Embryonic facial prominence (tissue), 1 donor: ENCODE measurements at regions not wholly inside any gene's neighbourhood (a gene's known extent, or its start where the extent isn't known, plus 50 kb on each side); places are given as distances from the start of the nearest gene placed in this dataset.
"Not testable (repeated sequence)": the region's sequence is repeated elsewhere in the genome, so short reads cannot be mapped to it uniquely, and the experiment has no call there.

Experiments
- DNase-seq: peaks from one replicate; pipeline ENCODE4 v3.0.0-alpha.2; 2016; ENCODE audit errors: extremely low spot score

DNA sequence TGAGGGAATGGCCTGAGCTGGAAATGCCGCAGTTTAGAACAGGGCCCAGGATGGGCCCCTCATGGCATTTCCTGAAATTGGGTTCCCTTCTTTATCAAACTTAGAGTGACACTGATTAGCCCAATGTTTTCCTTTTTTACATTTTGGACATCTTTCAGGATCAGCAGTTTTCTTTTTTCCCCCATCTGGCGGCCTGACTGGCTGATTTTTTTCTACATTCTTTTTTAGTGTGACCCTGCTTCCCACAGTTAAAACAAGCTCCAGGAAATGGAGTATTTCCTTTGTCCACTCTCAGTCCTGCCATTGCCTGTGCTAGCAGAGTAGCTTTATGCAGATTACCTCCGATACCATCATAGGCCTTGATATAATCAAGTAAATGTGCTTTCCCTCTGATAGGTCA is 185.8 kb upstream of the IGF1 start:
- DNase-seq = not testable (repeated sequence)

DNA sequence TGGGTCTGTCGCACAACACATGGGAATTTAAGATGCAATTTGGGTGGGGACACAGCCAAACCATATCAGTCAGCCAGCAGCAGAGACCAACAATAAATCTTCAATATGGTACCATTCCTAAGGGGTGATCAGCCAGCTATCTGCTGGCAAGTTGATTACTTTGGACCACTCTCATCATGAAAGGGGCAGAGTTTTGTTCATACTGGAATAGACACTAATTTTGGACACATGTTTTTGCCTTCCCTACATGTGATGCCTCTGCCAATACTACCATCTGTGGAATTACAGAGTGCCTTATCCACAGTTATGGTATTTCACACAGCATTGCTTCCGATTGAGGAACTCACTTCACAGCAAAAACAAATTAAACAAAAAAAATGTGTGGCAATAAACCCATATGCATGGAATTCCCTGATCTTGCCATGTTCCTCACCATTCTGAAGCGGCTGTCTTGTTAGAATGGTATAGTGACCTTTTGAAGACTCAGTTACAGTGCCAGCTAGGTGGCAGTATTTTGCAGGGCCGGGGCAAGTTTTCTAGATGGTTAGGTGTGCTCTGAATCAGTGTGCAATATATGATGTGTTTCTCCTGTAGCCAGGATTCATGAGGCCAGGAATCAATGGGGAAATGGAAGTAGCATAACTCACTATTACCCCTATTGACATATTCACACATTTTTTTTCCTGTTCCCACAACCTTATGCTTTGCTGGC is 179.0 kb upstream of the IGF1 start:
- no peak for DNase-seq

DNA sequence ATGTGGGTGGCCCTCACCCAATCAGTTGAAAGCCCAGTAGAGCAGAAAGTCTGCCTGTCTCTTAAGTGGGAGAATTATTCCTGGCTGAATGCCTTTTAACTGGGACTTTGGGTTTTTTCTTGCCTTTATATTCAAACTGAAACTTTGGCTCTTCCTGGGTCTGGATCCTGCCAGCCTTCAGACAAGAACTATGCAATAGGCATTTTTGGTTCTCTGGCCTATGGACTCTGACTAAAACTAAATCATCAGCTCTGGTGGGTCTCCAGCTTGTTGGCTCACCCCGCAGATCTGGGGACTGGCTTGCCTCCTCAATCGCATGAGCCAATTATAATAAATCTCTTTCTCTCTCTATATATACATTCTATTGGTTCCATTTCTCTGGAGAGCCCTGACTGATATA is 173.0 kb upstream of the IGF1 start:
- no peak for DNase-seq

DNA sequence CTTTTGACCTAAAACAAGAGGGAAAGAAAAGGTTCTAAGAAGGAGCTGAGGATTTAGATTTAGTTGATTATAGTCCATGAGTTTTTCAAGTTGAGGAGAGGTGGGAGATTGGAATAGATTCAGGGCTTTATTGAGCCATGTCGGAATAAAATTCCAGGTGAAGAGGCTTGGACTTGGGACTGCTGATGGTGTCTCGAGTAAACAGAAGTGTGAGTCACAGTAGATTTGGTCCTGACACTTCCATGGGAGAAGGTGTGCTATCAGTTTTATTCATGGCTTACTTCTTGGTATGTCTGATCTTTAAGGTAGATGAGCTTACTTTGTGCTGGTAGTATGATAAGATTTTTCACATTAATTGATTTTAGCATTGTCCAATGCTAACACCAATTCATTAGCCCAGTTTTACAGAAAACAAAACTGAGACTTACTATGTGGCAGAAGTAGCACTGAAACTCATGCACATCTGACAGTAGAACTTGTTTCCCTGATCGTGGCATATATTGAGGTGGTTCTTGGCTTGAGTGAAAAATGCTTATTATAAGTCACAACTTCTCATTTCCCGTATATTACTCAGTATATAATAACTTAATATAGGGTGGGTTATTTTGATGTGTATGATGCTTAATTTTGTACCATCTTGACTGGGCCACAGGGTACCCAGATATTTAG is 172.4 kb upstream of the IGF1 start:
- no peak for DNase-seq

DNA sequence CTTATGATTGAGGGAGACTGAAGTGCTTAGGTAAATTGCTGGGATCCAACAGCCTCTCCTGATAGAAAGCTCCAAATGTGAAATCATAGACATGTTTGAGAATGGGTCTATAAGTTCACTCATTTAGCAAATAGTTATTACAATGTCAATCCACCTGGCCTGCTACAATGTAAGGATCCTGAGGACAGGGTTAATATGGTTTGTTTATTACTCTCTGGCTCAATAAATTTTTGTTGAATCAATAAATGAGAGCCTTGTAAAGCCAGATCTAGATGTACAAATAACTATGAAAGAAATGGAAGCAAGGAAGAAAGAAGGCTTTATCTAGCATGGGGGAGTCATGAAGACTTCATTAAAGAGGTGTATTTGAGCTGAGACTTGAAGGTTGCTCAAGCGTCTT is 165.6 kb upstream of the IGF1 start:
- DNase-seq = no peak

DNA sequence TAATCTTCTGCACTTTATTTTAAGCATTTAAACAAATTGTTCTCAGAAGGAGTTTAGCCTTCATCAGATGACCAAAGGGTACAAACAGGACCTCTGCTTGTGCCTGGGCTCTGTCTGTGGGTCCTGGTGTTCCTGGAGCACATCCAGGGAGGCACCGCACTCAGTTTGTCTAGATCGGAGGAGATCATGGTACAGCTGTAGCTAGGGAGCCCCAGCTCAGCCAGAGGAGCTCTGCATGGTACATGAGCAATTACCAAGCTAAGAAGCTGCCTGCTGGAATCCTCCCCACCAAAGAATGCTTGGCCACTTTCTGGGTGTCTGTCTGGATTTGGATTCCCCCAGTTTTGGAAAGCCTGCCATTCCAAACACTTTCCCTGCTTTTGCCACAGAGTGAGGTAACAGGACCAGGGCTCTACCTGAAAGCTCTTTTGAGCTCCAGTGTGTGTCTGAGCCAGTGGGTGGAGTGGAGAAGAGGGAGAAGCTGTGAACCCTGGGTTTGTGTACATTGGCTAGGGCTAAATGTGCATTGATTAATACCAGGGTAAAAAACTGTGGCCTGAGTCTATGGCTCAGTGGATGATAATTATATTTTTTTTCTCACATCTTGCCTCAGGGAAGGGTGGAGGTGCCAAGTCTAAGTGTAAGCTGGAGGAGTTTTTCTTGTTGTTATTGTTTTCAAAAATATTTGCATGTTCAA is 163.7 kb upstream of the IGF1 start:
- no peak for DNase-seq

DNA sequence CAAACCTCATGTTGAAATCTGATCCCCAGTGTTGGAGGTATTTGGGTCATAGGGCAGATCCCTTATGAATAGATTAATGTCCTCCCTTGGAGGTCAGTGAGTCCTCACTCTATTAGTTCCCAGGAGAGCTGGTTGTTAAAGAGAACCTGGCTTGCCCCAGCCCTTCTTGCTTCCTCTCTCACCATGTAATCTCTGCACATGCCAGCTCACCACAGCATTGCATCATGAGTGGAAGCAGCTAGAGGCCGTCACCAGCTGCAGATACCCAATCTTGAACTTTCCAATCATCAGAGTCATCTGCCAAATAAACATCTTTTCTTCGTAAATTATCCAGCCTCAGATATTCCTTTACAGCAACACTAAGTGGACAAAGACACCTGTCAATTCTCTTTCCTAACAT is 161.8 kb upstream of the IGF1 start:
- DNase-seq = no peak

DNA sequence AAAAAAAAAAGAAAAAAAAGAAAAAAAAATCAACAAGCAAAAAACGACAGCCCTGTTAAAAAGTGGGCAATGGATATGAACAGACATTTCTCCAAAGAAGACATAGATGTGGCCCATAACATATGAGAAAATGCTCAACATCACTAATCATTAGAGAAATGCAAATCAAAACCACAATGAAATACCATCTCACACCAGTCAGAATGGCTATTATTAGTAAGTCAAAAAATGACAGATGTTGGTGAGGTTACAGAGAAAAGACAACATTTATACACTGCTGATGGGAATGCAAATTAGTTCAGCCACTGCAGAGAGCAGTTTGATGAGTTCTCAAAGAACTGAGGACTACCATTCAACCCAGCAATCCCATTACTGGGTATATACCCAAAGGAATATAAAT is 160.3 kb upstream of the IGF1 start:
- DNase-seq = not testable (repeated sequence)

DNA sequence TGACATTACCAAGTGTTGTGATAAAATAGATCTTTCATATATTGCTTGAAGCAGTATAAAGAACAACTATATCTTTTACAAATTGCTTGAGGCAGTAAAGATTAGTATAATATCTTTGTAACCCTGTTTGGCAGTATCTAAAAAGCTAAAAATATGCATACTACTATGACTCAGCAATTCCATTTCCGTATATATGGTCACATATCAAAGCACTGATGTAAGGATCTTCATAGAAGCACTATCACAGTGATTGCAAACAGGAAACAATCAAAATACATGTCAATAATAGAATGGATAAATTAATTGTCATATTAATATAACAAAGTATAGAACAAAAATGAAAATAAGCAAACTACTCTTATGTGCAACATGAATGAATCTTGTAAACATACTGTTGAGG is 158.4 kb upstream of the IGF1 start:
- DNase-seq = no peak

DNA sequence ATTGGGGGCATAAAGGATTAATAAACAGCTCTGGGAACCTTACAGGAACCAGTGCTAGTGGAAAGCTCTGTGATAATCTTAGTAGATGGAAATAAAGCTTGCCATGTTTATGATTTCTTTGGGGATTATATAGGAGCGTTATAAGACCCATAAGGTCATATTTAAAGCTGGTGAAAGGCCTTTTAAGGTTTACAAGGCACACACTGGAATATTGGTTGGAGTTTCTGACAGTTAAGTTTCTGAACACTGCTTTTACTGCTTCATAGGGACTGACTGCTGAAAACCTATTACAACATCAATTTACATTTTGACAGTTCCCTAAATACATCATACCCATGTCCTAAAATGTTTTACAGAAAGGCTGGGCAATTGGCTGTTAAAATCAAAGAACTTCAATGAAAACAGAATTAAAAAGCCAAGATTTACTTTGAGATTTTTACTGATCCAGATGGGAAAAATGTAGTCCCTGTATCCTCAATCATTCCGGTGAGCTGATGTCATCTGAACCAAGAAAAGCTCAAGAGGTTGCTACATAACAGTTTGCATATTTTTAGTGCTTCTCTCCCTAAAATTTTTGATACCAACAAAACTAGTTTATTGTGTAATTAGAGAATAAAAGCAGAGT is 153.7 kb upstream of the IGF1 start:
- no peak for DNase-seq

DNA sequence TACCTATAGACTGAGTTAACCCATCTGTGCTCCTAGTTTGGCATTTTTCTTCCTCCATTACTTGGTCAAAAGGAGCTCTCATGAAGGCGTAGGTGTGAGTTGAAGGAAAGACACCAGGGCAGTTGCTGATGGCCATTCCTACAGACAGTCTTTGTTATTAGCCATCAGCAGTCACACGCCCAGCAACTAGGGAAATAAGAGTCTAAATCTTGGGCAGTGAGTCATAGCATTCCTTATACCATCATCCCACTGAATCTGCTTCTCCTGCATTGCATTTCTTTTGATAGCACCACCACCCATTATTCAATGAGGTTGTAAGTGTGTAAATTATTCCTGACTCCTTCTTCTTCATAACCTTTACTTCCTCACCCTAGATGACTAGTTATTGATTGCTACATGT is 150.9 kb upstream of the IGF1 start:
- DNase-seq = no peak

DNA sequence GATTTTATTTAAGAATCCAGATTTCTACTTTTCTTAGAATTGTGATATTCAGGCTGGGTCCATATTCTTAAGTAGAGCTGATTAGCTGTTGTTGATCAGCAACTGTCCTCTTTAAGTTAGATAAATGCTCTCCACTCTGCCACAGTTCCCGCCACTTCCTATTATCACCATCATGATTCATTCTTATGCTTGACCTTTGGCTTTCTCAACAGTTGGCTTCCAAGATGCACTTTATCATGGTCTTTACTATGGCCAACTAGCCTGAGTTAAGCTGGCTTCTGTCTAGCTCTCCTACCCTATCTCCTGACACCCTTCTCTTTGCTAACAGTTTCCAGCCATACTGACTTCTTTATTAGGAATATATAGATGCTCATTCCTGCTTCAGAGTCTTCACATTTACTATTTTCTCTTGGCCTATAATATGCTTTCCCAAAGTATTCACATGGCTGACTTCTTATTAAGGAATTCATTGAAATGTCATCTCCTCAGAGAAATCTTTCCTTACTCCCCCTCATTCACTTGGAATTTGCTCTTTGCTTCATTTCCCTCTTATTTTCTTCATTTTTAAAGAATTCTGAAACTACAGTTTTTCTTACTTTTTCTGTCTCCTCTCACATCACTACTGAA is 149.0 kb upstream of the IGF1 start:
- DNase-seq = no peak

DNA sequence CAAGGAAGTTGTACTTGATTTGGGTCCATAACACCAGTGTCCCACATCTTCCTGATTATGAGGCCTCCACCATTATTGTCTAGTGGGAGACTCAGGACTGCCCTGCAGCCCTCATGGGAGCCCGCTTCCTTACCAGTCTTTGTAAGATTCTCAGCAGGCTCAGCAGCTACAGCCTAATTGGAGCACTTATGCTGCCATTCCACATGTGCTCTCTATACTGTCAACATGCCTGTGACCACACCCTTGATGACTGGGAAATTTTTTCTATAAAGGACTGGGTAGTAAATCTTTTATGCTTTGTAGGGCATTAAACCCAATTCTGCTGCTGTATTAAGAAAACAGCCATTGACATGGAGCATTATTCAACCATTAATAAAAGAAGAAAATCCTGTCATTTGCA is 145.5 kb upstream of the IGF1 start:
- no peak for DNase-seq

DNA sequence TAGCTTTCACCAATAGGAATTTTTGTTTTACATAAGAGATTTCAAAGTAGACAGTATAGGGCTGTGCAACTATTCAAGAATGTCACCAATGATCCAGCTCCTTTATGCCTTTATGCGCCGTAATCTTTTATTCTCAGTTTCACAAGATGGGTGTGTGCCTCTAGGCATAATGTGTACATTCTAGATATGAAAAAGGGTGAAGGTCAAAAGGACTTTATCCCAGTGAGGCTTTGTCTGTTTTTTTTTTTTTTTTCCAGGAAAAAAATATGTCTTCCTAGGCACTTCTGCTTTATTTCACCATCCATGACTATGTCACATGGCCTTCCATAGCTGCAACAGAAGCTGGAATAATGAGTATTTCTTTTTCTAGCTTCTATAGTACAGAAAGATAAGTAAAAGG is 142.3 kb upstream of the IGF1 start:
- no peak for DNase-seq

DNA sequence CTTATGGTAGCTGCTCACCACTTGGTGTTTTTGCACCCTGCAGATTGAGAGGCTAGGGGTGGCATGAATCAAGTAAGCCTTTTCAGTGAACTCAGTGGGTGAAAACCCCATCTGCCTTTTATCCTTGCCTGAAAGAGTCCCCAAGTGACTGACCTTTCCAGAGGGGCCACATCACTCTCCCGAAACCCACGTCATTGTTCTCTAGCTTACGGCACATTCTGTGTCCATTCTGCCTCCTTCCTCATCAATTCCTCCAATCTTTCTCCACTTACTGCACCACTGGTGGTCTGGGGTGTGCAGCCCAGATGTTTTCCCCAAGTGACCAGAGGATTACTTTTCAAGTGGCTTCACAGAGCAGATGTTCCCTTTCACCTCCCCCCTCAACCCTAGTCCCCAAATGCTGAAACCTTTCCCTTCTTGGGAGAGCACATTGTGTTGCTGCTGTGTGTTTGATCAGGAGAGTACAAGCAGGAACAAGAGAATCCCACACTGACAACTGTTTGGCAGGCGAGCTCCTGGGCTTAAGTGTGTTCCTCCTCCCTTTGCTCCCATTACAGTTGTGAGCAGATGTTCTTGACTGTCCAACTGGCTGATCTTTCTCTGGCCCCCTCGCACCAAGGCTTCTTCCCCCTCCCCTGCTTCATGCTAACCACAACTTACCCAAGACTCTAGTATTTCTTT is 138.0 kb upstream of the IGF1 start:
- no peak for DNase-seq

DNA sequence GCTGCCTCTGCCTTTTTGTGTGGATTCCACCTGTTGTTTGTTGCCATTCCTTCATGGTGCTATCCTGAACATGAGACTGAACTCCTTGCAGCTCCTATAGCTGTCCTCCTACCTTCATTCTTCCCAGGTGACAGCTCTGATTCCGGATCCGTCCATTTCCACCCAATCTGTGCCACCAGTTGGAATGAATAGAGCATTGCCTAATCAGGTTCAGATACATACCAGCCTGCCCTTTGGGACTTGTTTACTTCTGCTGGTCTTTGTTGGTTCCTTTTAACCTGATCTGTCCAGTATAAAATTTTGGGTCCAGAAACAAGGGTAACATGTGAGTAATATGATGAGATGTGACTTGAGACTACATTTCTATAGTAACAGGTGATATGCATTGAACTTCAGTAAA is 136.3 kb upstream of the IGF1 start:
- no peak for DNase-seq

DNA sequence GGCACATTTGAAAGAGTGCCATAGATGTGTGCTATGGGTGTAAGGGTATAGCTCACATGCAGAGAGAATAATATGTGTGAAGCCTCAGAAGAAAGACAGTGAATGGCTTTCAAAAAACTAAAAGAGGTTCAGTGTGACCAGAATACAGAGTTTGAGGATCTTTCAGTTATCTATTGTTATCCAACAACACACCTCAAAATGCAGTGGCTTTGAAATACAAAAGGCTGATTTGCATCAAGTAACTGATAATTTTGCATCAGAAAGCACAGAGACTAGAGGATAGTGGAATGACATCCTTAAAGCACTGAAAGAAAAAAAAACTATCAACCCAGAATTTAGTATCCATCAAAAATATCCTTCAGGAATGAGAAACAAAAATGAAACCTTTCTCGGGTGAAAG is 131.6 kb upstream of the IGF1 start:
- no peak for DNase-seq

DNA sequence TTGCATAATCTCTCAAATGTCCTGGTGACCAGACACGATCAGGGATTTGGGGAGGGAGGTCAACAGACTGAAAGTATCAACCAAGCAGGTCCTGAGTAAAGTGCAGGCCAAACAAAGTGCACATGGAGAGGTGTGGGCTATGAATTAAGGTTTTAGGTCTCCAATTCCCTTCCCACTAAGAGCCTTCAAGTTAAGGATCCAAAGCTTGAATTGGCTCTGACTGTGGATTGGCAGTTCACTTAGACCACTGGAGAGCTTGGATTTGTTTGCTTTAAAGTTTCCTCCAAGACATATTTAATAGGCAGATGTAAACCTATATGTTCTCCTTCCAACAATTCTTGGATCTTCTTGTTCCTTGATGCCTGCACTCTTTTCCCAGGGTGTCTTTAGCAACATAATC is 129.6 kb upstream of the IGF1 start:
- no peak for DNase-seq

DNA sequence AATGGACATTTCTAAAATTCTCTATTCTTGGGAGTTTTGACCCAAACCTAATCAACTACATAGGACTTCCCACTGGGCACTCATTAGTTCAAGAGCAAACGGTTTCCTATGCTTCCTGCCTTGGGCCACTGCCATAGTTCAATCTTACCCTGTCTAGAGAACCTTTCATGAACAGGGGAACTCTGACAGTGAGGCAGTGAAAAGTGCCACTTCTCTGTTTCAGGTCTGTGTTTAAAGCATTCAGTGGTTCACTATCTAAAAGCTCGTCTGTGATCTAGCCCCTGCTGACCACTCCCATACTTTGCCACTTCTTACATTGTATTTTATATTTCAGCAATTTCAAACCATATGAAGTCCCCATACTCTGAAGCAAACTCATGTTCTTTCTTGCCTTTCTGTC is 122.7 kb upstream of the IGF1 start:
- no peak for DNase-seq

DNA sequence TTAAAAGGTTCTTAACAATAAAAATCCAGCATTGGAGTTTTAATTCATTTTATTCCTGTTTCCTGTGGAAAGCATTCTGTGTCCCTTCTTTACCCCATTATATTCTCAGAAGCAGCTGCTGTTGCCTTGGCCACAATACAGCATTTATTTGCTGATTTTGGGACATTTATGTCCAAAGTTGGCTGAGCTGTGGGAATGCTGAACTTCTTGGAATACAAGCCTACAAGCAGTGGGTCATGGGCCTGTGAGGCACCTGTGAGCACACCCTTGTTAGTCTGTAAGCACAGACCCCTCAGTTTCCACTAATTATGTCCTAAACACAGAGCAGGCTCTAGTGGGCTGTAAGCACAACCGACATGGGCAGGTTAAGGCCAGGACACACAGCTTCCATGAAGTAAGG is 122.2 kb upstream of the IGF1 start:
- no peak for DNase-seq

DNA sequence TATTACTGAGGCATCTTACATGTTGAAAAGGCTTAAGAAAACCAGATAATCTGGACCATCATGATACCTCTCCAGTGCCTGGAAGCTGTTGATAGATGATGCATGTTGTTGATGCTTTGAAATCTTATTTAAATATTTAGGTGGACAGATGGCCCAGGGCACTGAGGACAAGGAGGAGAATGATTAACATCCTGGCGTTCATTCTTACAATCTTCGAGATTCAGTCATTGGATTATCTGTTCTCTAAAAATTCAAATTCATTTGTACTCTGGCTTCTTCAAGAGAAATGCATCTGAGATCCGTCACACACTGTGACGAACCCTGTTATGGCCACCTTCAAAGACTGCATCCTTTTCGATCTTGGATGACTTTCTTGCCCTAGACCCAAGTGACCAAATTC is 121.3 kb upstream of the IGF1 start:
- DNase-seq = no peak

DNA sequence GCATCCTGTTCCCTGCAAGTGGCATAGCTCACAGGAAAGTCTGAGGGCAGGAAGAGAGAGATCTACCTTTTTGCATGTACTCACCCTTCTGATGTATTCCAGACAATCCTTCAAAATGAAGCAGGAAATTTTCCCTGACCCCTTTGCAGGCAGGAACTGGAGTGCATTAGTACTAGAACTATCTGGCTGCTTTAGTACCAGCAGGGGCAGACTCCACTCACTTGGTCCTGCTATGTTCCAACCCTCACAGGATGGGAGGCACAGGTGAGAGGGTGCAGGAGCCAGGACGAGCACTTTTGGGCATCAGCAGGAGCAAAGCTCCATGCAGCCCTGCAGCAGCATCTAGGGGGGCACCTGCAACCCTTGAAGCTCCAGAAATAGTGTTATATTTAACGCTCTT is 116.3 kb upstream of the IGF1 start:
- DNase-seq = no peak
